GM12878 (cell line): ENCODE measurements at regions not wholly inside any gene's neighbourhood (a gene's known extent, or its start where the extent isn't known, plus 50 kb on each side); places are given as distances from the start of the nearest gene placed in this dataset.

Experiments used
- CBFB ChIP-seq: IDR thresholded peaks from 2 replicates; pipeline ENCODE4 v1.6.1; 2016; ENCODE audit warnings: antibody characterized with exemption, low read depth
- CHD4 ChIP-seq: fragments of 200-600 bp; sonication (generic); IDR thresholded peaks from 2 replicates; pipeline ENCODE4 v1.6.1; 2016; ENCODE audit warnings: mild to moderate bottlenecking
- PBX3 ChIP-seq: IDR thresholded peaks from 2 replicates; pipeline ENCODE4 v1.6.1; 2011; ENCODE audit warnings: mild to moderate bottlenecking, low read depth, low read length, moderate library complexity; ENCODE audit not compliant: insufficient replicate concordance
- POLR2AphosphoS5 ChIP-seq: IDR thresholded peaks from 2 replicates; pipeline ENCODE4 v1.6.1; 2011; ENCODE audit warnings: mild to moderate bottlenecking, low read length, inconsistent platforms
- REST ChIP-seq: IDR thresholded peaks from 2 replicates; pipeline ENCODE4 v1.6.1; 2012; ENCODE audit warnings: mild to moderate bottlenecking, low read depth, low read length

- TF ChIP-seq REST: no peak
- TF ChIP-seq CBFB: no peak
- TF ChIP-seq PBX3: no peak
- TF ChIP-seq POLR2AphosphoS5: no peak
- no peak for TF ChIP-seq CHD4
These were observed 672.7 kb downstream of the TMEM121 start for GRCh38 chr14:106199097-106199496.
